ENCODE measurements at regions not wholly inside any gene's neighbourhood (a gene's known extent, or its start where the extent isn't known, plus 50 kb on each side); places are given as distances from the start of the nearest gene placed in this dataset.

DNA sequence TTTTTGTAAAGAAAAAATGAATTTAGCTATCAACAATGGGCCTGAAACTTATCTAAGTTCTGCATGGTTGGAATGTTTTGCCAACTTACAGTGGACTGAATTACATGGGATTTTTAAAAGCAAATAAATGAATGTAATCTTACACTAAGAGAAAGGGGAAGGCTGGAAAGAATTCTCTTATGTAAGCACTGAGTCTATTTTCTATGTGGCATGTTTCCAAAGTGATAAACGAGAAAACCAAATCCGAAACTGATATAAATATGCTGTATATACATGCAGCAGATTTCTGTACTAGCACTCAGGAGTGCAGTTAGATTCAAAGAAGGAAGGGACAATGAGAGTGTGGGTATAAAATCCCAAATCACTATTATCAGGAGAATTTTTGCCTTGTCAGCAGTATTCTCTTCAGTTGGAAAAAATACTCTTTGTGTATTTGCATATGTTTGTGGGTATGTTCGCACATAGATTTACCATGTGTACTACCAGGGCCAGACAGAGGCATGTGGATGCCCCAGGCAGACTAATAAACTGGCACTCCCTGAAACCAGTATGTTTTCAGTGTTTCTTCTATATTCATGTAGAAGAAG is 334.3 kb upstream of the SEMA3D start:
- TF ChIP-seq, protein P1, sequence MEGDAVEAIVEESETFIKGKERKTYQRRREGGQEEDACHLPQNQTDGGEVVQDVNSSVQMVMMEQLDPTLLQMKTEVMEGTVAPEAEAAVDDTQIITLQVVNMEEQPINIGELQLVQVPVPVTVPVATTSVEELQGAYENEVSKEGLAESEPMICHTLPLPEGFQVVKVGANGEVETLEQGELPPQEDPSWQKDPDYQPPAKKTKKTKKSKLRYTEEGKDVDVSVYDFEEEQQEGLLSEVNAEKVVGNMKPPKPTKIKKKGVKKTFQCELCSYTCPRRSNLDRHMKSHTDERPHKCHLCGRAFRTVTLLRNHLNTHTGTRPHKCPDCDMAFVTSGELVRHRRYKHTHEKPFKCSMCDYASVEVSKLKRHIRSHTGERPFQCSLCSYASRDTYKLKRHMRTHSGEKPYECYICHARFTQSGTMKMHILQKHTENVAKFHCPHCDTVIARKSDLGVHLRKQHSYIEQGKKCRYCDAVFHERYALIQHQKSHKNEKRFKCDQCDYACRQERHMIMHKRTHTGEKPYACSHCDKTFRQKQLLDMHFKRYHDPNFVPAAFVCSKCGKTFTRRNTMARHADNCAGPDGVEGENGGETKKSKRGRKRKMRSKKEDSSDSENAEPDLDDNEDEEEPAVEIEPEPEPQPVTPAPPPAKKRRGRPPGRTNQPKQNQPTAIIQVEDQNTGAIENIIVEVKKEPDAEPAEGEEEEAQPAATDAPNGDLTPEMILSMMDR (IDR thresholded peaks at IDR 0.05), result no peak
- Histone ChIP-seq H3K27ac (no peak overlapping the region), H3K9me3 (no peaks in the 10 kb centered on the region), H3K4me3 (no peak overlapping the region), H3K27me3 (no peaks in the 10 kb centered on the region), H3K36me3 (no peaks in the 10 kb centered on the region), H3K4me1 (no peaks in the 10 kb centered on the region)
- 35 to 37% methylated on average over 3 of the region's 3 CpGs for WGBS, 2 donors
- intact Hi-C loops (cut with DNase I), result no loop called here
- no peak for ATAC-seq
- no peak for DNase-seq

DNA sequence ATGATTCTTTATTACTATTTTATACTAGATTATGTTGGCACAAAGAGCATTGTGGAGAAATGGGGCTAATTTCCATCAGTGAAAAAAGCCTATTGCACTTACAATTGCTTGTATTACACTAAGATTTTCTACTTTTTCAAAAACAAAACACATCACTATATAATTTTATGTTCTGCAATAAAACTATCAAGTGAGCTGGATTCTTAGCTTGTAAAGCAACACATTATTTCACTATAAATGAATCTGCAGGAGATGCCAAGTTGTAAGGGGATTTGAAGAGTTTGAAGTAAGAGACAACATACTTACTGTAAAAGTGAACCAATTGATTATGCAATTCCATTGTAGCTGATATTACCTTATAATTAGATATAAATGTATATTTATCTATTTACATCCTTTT is 333.3 kb upstream of the SEMA3D start:
- Histone ChIP-seq H3K27ac (no peak overlapping the region), H3K27me3 (no peaks in the 10 kb centered on the region), H3K9me3 (no peaks in the 10 kb centered on the region), H3K36me3 (no peaks in the 10 kb centered on the region), H3K4me3 (no peak overlapping the region), H3K4me1 (no peaks in the 10 kb centered on the region)
- intact Hi-C loops (cut with DNase I), result no loop called here
- ATAC-seq (no peak), DNase-seq (no peak)
- TF ChIP-seq, protein P1 (IDR thresholded peaks at IDR 0.05), result no peak

DNA sequence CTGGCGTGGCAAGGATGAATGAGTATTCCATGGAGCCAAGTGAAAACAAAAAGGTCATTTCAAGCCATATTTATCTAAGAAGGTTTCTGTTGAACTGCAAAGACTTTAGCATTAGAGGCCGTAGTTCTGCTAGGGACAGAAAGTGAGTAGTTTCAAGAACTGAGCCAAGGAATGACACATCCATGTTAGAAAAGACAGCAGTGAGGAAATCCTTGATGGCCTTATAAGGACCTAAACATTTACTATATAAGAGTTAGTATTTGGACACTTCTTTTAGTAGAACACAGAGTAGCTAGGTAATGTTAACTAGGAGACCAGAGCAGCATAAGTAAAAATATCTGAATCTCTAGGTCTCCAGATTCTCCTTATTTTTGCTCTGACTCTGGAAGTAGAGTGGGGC is 329.8 kb upstream of the SEMA3D start:
- Histone ChIP-seq H3K4me3 (no peak overlapping the region), H3K4me1 (no peaks in the 10 kb centered on the region), H3K27me3 (no peaks in the 10 kb centered on the region), H3K27ac (no peak overlapping the region), H3K36me3 (no peaks in the 10 kb centered on the region), H3K9me3 (no peaks in the 10 kb centered on the region)
- DNase-seq (no peak), ATAC-seq (no peak)
- intact Hi-C loops (cut with DNase I), result no loop called here
- TF ChIP-seq, protein P1 (IDR thresholded peaks at IDR 0.05), result no peak
- whole genome bisulfite sequencing, 2 donors, result 77 to 94% methylated on average over 2 of the region's 2 CpGs

DNA sequence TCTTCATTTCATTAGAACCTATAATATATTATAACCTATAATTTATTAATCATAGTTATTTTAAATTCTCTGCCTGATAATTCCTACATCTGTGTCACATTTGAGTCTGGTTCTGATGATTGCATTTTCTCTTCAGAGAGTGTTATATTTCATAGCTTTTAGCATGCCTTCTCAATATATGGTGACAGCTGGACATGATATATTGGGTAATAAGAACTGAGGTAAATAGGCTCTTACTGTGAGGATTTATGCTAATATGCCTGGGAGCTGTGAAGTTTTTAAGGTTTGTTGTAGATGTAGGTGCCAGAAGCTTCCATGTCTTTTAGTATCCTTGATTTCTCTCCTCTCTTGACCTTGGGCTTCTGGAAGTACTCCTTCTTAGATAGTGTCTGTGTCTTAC is 325.9 kb upstream of the SEMA3D start:
- Histone ChIP-seq H3K27ac (no peak overlapping the region), H3K4me1 (no peaks in the 10 kb centered on the region), H3K4me3 (no peak overlapping the region), H3K9me3 (no peaks in the 10 kb centered on the region), H3K36me3 (no peaks in the 10 kb centered on the region), H3K27me3 (no peaks in the 10 kb centered on the region)
- DNase-seq (no peak), ATAC-seq (no peak)
- intact Hi-C loops (cut with DNase I), result no loop called here
- TF ChIP-seq, protein P1 (IDR thresholded peaks at IDR 0.05), result no peak
